Heart left ventricle (tissue), 16 donors: ENCODE measurements at regions not wholly inside any gene's neighbourhood (a gene's known extent, or its start where the extent isn't known, plus 50 kb on each side); places are given as distances from the start of the nearest gene placed in this dataset.

Source experiments
- ATAC-seq, 4 donors: fragments of 200-7000 bp; cut with Tn5 transposase; one replicate each; pipeline ENCODE4 v1.9.1; 2020 to 2022; ENCODE audit warnings: moderate library complexity in 4 of 4, mild to moderate bottlenecking in 3 of 4, moderate number of reproducible peaks in 1 of 4
- DNase-seq, 5 donors: peaks; one replicate each; pipeline ENCODE4 v3.0.0-alpha.2; 2020
- H3K27ac ChIP-seq, 12 donors: fragments of 200-600 bp; sonication (generic) in 4 of 12; one replicate each; pipeline versions ENCODE4 v1.5.0 to v1.8.0; 2016 to 2022; ENCODE audit warnings: mild to moderate bottlenecking in 2 of 12
- H3K27me3 ChIP-seq, 9 donors: fragments of 200-600 bp; sonication (generic) in 2 of 9; one replicate each; pipeline versions ENCODE4 v1.5.1 to v1.8.0; 2016 to 2022; ENCODE audit warnings: mild to moderate bottlenecking in 3 of 9
- H3K36me3 ChIP-seq, 9 donors: fragments of 200-600 bp; sonication (generic) in 2 of 9; one replicate each; pipeline versions ENCODE4 v1.5.0 to v1.8.0; 2018 to 2022; ENCODE audit warnings: mild to moderate bottlenecking in 2 of 9
- H3K4me1 ChIP-seq, 12 donors: fragments of 200-600 bp; sonication (generic) in 4 of 12; one replicate each; pipeline versions ENCODE4 v1.5.0 to v1.8.0; 2016 to 2022; ENCODE audit warnings: mild to moderate bottlenecking in 3 of 12
- H3K4me3 ChIP-seq, 12 donors: fragments of 200-600 bp; sonication (generic) in 4 of 12; one replicate each; pipeline versions ENCODE4 v1.5.0 to v1.8.0; 2017 to 2022; ENCODE audit warnings: mild to moderate bottlenecking in 9 of 12, moderate library complexity in 4 of 12
- H3K9me3 ChIP-seq, 12 donors: fragments of 200-600 bp; sonication (generic) in 4 of 12; one replicate each; pipeline versions ENCODE4 v1.5.0 to v1.8.0; 2016 to 2022; ENCODE audit warnings: mild to moderate bottlenecking in 1 of 12
- POLR2A ChIP-seq, 2 donors: fragments of 450-650 bp; IDR thresholded peaks; one replicate each; pipeline ENCODE4 v1.6.1; 2017; ENCODE audit warnings: antibody characterized with exemption in 2 of 2, mild to moderate bottlenecking in 2 of 2, moderate library complexity in 2 of 2
- WGBS, 4 donors: extraction: QIAGEN DNeasy Blood & Tissue Kit in 2 of 4; methylation state at CpG; one replicate each; pipeline versions ENCODE4 v1.1.5 to v1.1.7; 2013 to 2018; 5-methylcytosine and 5-hydroxymethylcytosine counted together
- intact Hi-C, 10 donors: fragments of 100-400 bp; cut with DNase I; formaldehyde crosslinking; loops; one replicate each; pipeline versions ENCODE4 v1.11.1 to v1.14.2; 2022
- TF ChIP-seq, protein P1 (sequence below), 12 donors: fragments of 200-600 bp; sonication (generic) in 4 of 12; IDR thresholded peaks; one replicate each; pipeline versions ENCODE4 v1.5.0 to v1.8.0; 2018 to 2022; ENCODE audit warnings: antibody characterized with exemption in 12 of 12, mild to moderate bottlenecking in 5 of 12
- donor health status: ischemic (EF 13 %, LVEDD 7.1; RV severe dilation, severe dysfunction).
- donor health status: healthy with polysubstance abuse.
- donor health status: DM: no; HTN: yes; CAD: no.
- donor health status: DM: no; HTN: no; CAD: no.
- donor health status: ischemic (EF 25% LVEDD 6.9; RV normal size, moderate dysfunction).
- donor health status: ischemic (EF 25% LVEDD 5.7; RV mildly dilated, moderate dysfunction).
- donor health status: healthy.
- donor health status: DM: yes; HTN: yes; CAD: no.
- donor health status: ischemic (EF 35%, LVEDD 5.7; RV mildly dilated, moderate dysfunction).
- donor health status: nonischemic (EF 11% LVEDD 7.7; RV severe dilation, severe dysfunction).
- donor health status: DM: yes; HTN: yes; CAD: no.
- donor health status: PGD.
- donor health status: ischemic (EF 29% LVEDD 5.4; RV normal size, mild dysfunction).
- donor health status: nonischemic (EF 23%, LVEDD 6.1; RV moderate dilation, normal function).

DNA sequence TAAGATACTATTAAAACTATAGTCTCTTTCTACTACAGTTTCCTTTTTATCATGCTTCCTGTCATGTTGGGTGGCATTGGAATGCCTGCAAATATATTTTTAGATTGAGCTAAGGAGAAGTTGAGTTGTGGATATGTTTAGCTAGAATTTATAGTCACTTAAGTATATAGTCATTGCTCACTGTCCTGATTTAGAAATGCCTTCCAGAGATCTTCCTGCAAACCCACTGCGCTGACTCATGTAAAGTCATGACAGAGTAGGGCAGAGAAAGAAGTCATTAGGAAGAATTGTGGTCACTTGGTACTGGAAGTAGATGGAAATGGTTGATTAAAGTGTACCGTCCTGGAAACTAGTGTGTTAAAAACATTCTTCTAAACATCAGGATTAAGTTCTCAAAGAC is 490.3 kb upstream of the PABPC4L start:
- H3K9me3 ChIP-seq, result no peaks in the 10 kb centered on the region
- no peaks in the 10 kb centered on the region for H3K27me3 ChIP-seq
- intact Hi-C loops, result loop anchor here in 1 of 10 donors (2.0 kb wide), 1 partner anchor 43 kb away; no protein-coding TSS in a partner anchor
- H3K27ac ChIP-seq, result no peak overlapping the region
- no peak for ATAC-seq
- 84 to 91% (median 88%) methylated on average over 2 of the region's 2 CpGs for WGBS, 4 donors
- no peak for DNase-seq
- H3K4me3 ChIP-seq, result no peak overlapping the region
- TF ChIP-seq, protein P1, sequence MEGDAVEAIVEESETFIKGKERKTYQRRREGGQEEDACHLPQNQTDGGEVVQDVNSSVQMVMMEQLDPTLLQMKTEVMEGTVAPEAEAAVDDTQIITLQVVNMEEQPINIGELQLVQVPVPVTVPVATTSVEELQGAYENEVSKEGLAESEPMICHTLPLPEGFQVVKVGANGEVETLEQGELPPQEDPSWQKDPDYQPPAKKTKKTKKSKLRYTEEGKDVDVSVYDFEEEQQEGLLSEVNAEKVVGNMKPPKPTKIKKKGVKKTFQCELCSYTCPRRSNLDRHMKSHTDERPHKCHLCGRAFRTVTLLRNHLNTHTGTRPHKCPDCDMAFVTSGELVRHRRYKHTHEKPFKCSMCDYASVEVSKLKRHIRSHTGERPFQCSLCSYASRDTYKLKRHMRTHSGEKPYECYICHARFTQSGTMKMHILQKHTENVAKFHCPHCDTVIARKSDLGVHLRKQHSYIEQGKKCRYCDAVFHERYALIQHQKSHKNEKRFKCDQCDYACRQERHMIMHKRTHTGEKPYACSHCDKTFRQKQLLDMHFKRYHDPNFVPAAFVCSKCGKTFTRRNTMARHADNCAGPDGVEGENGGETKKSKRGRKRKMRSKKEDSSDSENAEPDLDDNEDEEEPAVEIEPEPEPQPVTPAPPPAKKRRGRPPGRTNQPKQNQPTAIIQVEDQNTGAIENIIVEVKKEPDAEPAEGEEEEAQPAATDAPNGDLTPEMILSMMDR (IDR thresholded peaks at IDR 0.05), result no peak
- no peak for TF ChIP-seq POLR2A (IDR thresholded peaks at IDR 0.05)
- H3K36me3 ChIP-seq, result no peaks in the 10 kb centered on the region
- H3K4me1 ChIP-seq, result no peaks in the 10 kb centered on the region

- no peak for TF ChIP-seq POLR2A (IDR thresholded peaks at IDR 0.05)
- TF ChIP-seq, protein P1 (IDR thresholded peaks at IDR 0.05), result no peak
- H3K27me3 ChIP-seq, result no peaks in the 10 kb centered on the region
- DNase-seq (no peak), ATAC-seq (no peak)
- H3K4me1 ChIP-seq, result no peaks in the 10 kb centered on the region
- 66 to 84% (median 77%) methylated on average over 5 of the region's 5 CpGs for WGBS, 4 donors
- H3K4me3 ChIP-seq, result no peak overlapping the region
- intact Hi-C loops, result no loop called here
- no peaks in the 10 kb centered on the region for H3K36me3 ChIP-seq
- no peak overlapping the region for H3K27ac ChIP-seq
- no peaks in the 10 kb centered on the region for H3K9me3 ChIP-seq
Observed at GRCh38 chr4:134687646-134688628, 486.3 kb upstream of the PABPC4L start.

- DNase-seq, result no peak
- TF ChIP-seq, protein P1 (IDR thresholded peaks at IDR 0.05), result no peak
- no peak for TF ChIP-seq POLR2A (IDR thresholded peaks at IDR 0.05)
- intact Hi-C loops, result no loop called here
- no peaks in the 10 kb centered on the region for H3K36me3 ChIP-seq
- no peaks in the 10 kb centered on the region for H3K27me3 ChIP-seq
- H3K27ac ChIP-seq, result no peak overlapping the region
- no peaks in the 10 kb centered on the region for H3K4me1 ChIP-seq
- no peak for ATAC-seq
- H3K4me3 ChIP-seq, result no peak overlapping the region
- no peaks in the 10 kb centered on the region for H3K9me3 ChIP-seq
- WGBS, 4 donors, result 69 to 90% (median 85%) methylated on average over 1 of the region's 1 CpG
Observed at GRCh38 chr4:134677209-134677814, 475.7 kb upstream of the PABPC4L start.

DNA sequence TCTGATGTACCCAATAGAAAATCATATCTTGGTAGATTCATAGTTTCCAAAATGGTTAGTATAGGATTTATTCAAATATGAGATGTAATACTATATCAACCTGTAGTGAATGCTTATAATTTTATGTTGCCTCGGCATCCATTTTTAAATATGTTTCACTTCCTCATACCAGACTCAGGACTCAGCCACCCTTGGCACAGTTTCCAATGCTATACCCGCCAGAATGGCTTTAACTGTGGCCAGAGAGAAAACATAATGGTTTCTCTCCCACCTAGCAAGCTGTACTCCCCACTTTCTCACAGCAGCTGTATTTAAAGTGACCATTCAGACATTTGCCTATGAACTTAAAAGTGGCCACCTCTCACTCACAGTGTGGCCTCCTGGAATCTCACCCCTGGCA is 466.6 kb upstream of the PABPC4L start:
- Histone ChIP-seq H3K27me3 (no peaks in the 10 kb centered on the region), H3K4me3 (no peak overlapping the region), H3K36me3 (no peaks in the 10 kb centered on the region), H3K4me1 (no peaks in the 10 kb centered on the region), H3K27ac (no peak overlapping the region), H3K9me3 (no peaks in the 10 kb centered on the region)
- DNase-seq, result no peak
- intact Hi-C loops, result no loop called here
- ATAC-seq, result no peak
- 67 to 77% (median 74%) methylated on average over 2 of the region's 2 CpGs for WGBS, 4 donors
- TF ChIP-seq POLR2A (IDR thresholded peaks at IDR 0.05), result no peak
- TF ChIP-seq, protein P1 (IDR thresholded peaks at IDR 0.05), result no peak
